ENCODE measurements at regions not wholly inside any gene's neighbourhood (a gene's known extent, or its start where the extent isn't known, plus 50 kb on each side); places are given as distances from the start of the nearest gene placed in this dataset.

GRCh38 chr4:180565856-180566431 is 1677.3 kb upstream of the TENM3 start:
- DNase-seq: no peak

GRCh38 chr4:180566492-180566891 is 1676.7 kb upstream of the TENM3 start:
- DNase-seq: no peak

GRCh38 chr4:180567080-180567479 is 1676.1 kb upstream of the TENM3 start:
- no peak for DNase-seq

GRCh38 chr4:180571516-180572055 is 1671.6 kb upstream of the TENM3 start:
- DNase-seq: no peak

- DNase-seq: no peak
Observed at GRCh38 chr4:180578175-180578574, 1665.0 kb upstream of the TENM3 start.

GRCh38 chr4:180581061-180581460 is 1662.1 kb upstream of the TENM3 start:
- DNase-seq: no peak

GRCh38 chr4:180587379-180587778 is 1655.8 kb upstream of the TENM3 start:
- DNase-seq: no peak

- DNase-seq: no peak
Observed at GRCh38 chr4:180589575-180589974, 1653.6 kb upstream of the TENM3 start.

- no peak for DNase-seq
Observed at GRCh38 chr4:180596888-180597483, 1646.2 kb upstream of the TENM3 start.

GRCh38 chr4:180598281-180598680 is 1644.9 kb upstream of the TENM3 start:
- DNase-seq: no peak

- DNase-seq: no peak
Observed at GRCh38 chr4:180603791-180604190, 1639.4 kb upstream of the TENM3 start.

GRCh38 chr4:180610324-180610723 is 1632.9 kb upstream of the TENM3 start:
- DNase-seq: no peak

- DNase-seq: no peak
Observed at GRCh38 chr4:180615746-180616145, 1627.5 kb upstream of the TENM3 start.

GRCh38 chr4:180617196-180617595 is 1626.0 kb upstream of the TENM3 start:
- DNase-seq: no peak

GRCh38 chr4:180618396-180618795 is 1624.8 kb upstream of the TENM3 start:
- DNase-seq: no peak

GRCh38 chr4:180619440-180619839 is 1623.8 kb upstream of the TENM3 start:
- DNase-seq: no peak

GRCh38 chr4:180622254-180622653 is 1620.9 kb upstream of the TENM3 start:
- no peak for DNase-seq

- no peak for DNase-seq
Observed at GRCh38 chr4:180625653-180626052, 1617.5 kb upstream of the TENM3 start.

- no peak for DNase-seq
Observed at GRCh38 chr4:180630012-180630665, 1613.1 kb upstream of the TENM3 start.

- DNase-seq: no peak
Observed at GRCh38 chr4:180634306-180634705, 1608.9 kb upstream of the TENM3 start.

- no peak for DNase-seq
Observed at GRCh38 chr4:180635281-180635680, 1607.9 kb upstream of the TENM3 start.

GRCh38 chr4:180636696-180637404 is 1606.4 kb upstream of the TENM3 start:
- DNase-seq: no peak

- no peak for DNase-seq
Observed at GRCh38 chr4:180637616-180638015, 1605.6 kb upstream of the TENM3 start.

- no peak for DNase-seq
Observed at GRCh38 chr4:180640193-180640592, 1603.0 kb upstream of the TENM3 start.

All from activated naive CD4-positive, alpha-beta T cell (primary cell).